HG03571 (cell line): ENCODE measurements at regions not wholly inside any gene's neighbourhood (a gene's known extent, or its start where the extent isn't known, plus 50 kb on each side); places are given as distances from the start of the nearest gene placed in this dataset.
"Not testable (repeated sequence)": the region's sequence is repeated elsewhere in the genome, so short reads cannot be mapped to it uniquely, and the experiment has no call there.

Experiments
- ATAC-seq: cut with Tn5 transposase; IDR thresholded peaks from one replicate; pipeline ENCODE4 v1.9.1; 2021; ENCODE audit not compliant: unreplicated experiment

DNA sequence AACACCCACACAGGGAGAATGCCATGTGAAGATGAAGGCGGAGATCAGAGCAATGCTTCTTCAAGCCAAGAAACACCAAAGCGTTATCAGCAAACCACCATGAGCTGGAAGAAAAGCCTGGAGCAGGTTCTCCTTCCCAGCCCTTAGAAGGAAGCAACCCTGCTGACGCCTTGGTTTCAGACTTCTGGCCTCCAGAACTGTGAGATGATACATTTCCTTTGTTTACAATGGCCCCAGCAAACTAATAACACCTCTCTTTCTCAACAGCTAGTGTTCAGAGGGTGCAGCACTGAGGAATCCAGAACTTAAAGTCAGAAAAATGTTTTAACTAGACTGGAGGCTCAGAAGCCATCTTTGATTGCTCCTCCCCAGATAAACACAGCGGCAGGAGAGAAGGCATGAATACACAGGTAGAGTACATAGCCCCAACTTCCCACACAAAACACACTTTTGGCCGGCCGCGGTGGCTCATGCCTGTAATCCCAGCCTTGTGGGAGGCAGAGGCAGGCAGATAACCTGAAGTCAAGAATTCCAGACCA is 132.4 kb upstream of the LPP start:
- no peak for ATAC-seq

DNA sequence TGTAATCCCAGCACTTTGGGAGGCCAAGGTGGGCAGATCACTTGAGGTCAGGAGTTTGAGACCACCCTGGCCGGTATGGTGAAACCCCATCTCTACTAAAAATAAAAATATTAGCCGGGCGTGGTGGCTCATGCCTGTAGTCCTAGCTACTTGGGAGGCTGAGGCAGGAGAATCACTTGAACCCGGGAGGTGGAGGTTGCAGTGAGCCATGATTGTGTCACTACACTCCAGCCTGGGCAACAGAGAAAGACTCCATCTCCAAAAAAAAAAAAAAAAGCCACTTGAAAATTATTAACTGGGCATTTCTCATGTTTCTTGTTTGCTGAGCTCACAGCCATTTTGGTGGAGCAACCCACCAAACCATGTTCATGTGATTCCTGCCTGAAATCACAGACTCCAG is 131.1 kb upstream of the LPP start:
- not testable (repeated sequence) for ATAC-seq

- ATAC-seq: no peak
These were observed 128.4 kb upstream of the LPP start for GRCh38 chr3:188025555-188025954.

GRCh38 chr3:188026191-188026968 is 127.6 kb upstream of the LPP start:
- no peak for ATAC-seq

- ATAC-seq: no peak
These were observed 122.8 kb upstream of the LPP start for GRCh38 chr3:188031121-188031520.

GRCh38 chr3:188034989-188035388 is 119.0 kb upstream of the LPP start:
- no peak for ATAC-seq

DNA sequence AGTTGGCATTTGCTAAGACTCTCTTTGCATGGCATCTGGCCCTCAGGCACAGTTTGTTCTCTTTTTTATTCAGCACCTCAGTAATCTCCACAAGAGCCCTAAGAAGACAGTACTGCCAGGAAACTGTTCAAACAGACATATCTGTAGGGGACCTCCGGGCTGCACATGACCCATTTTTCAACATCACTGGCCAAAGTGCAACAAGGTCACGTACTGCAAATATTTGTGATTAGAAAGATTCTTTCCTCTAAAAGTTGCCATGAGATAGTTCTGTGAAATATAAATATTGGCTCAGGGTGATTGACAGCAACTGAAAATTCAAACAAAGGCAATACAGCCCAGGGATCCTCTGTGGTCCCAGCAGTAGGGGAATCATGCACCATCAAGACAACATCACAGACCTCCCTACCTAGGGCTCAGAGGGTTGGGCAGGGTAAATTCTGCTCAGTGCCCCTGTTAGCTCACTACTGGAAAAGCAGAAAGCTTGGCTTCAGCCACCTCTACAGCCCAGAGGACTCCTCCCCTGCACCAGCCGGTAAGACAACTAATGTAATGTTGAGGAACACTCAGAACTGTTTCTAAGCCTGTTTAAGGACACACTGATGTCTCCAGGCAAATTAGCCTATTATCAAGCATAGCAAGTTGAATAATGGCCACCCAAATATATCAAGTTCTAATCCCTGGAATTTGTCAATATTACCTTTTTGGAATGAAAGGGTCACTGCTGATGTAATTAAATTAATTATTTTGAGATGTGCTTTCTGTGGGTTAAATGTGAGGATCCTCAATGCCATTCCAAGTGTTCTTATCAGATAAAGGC is 117.4 kb upstream of the LPP start:
- ATAC-seq: no peak

DNA sequence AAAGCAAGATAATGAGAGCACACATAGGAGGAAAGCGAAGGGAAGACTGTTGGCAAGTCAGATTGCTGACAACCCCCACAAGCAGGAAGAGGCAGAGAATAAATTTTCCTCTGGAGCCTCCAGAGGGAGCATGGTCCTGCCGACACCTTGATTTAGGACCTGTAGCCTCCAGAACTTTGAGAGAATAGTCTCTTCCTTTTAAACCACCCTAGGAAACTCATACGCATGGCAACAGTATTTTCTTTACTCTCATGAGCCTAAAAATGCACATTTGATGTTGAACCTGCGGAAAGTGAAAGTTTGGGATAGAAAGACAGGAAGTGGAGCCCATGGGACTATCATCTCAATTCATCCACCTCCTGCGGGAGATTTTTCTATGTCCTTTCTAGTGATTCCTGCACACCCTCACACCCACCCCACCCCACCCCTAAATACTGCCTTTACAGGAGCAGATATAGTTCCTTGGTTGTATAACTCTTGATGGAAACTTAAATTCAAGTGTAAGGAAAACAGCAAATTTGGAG is 116.7 kb upstream of the LPP start:
- ATAC-seq: no peak

- no peak for ATAC-seq
These were observed 115.9 kb upstream of the LPP start for GRCh38 chr3:188037965-188038581.

DNA sequence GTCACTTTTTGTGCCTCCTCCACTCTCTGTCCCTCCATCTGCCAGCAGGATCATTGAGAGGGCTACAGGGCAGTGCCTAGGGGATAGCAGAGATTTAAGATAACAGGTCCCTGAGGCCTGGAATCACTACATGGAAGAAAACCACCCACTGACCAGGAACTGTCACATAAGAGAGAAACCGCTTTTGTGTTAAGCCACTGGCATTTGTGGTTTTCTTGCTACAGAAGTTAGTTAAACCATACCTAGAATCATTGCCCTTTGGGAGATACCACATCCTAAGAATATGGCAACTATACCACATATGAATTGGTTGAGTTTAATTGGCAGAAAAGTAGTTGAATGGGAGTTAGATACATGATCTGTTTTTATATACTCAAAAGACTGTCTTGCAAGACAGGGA is 112.8 kb upstream of the LPP start:
- no peak for ATAC-seq

- ATAC-seq: no peak
These were observed 112.1 kb upstream of the LPP start for GRCh38 chr3:188041895-188042294.

GRCh38 chr3:188042466-188042865 is 111.5 kb upstream of the LPP start:
- no peak for ATAC-seq

DNA sequence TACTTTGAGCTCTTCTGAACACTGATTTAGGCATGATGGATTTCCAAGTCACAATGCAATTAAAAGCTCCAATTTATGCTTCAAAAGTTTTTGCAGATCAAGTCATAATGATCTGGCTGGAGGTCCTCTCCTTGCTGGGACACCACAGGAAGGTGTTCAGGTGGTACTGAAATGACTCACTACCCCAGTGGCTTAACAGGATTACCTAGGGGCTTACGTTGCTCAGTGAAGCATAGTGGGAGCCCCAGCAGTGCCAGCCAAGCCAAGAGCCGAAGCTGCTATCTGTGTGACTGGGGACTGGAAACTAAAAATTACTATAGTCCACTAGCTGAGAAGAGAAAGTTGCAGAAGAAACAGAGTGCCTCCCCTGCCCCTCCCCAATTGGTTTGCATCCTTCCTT is 110.1 kb upstream of the LPP start:
- ATAC-seq: no peak

GRCh38 chr3:188046561-188047211 is 107.3 kb upstream of the LPP start:
- no peak for ATAC-seq

DNA sequence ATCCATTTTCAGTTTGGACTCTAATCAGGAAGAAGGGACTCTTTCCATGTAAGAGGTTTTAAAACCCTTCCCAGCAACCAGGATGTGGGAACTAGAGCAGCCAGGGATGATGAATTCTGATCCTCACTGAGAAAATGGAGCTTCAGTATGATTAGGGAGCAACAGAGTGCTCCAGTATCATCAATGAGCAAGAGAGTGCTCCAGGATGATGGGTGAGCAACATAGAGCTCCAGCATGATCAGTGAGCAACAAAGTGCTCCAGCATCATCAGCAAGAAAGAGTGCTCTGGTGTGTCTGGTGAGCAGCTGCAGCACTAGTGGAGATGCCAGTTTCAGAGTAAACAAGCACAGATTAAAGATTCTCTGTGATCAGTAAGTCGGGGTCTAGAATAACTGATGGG is 106.4 kb upstream of the LPP start:
- ATAC-seq: no peak

DNA sequence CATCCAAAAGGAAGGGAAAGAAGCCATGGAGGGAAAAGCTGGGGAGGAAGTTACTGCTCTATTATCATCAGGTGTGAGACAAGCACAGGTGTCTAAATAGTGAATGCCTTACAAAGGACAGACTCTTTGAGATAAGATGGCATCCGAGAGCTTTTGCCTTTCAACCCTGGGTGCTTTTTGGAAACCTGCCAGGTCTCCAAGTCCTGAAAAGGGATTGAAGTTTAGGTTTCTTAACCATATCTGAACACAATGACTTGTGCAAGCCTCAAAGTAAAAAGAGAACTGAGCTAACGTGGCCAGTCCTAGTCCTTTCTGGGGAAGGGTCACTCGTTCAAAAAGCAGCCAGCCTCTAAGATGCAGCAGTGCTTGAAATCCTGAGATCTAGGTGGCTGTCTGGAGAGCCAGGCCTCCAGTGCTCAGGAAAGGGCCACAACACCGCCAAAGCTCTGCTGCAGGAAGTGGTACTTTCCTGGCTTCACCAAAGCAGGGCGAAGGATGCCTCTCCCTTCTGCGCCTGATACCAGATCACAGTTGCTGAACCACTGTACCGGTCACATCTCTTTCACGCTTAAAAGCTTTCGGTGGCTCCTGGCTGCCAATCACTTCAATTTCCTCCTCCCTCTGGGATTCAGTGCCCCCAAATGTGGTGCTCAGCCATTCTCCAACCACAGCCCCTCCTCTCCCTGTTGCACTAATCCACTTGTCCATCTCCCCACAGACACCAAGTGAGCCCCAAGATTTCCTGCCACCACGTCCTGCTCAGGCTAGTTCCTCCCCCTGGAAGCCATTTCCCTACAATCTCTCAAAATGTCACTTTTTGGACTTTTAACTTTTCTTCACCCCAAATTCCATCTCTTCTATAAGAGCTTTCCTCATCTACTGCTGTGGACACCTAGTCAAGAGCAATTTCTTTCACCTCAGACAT is 104.1 kb upstream of the LPP start:
- no peak for ATAC-seq

- no peak for ATAC-seq
These were observed 102.2 kb upstream of the LPP start for GRCh38 chr3:188051801-188052168.

DNA sequence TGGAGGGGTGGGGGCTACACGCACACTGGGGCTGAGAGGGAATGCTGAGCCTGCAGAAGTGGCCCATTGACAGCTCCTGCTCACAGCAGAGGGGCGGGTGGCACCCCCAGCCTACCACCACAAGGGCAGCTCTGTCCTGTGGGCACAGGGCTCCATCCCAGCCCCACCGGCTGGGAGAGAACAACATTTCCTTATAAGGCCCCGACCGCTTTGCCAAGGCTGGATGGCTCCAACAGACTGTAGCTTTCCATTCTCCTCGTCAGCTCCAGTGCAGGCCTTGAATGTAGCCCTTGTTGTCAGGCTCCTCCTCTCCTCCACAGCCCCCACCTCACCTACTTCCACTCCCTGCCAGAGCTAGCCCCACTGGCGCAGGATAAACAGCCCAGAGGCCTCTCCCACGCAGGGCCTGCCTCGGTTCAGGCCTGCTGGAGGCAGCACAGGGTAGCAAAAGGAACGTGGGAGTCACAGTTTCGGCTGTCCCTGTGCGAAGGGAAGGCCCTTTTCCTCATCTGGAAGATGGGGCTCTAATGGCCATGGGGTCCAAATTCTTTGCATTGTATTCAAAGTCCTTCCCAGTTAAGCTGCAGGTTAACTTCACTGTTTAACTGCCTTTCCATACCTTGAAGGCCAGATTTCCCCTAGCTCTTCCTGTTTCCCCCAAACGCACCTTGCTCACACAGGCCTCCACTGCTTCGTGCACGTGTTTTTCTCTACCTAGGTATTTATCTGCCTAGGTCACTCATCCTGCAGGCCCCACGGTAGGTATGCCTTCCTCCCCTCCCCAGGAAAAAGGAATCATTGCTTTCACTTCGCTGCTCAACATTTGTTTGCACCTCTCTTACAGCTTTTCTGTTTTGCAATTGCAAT is 101.6 kb upstream of the LPP start:
- ATAC-seq: no peak

DNA sequence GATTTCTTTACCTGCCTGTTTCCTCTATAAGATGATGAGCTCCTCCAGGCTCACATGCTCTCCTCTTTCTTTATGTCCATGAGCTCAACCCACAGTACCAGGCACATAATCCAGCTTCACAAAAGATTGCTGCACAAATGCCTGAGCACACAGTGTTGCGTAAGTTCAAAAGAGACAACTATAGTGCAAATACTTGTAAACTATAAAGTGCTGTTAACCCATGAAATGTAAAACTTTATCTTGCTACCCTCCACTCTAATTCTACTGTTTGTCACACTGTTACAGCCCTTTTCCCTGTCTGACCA is 101.0 kb upstream of the LPP start:
- no peak for ATAC-seq
